HG02798 (cell line): ENCODE measurements at regions not wholly inside any gene's neighbourhood (a gene's known extent, or its start where the extent isn't known, plus 50 kb on each side); places are given as distances from the start of the nearest gene placed in this dataset.
"Not testable (repeated sequence)": the region's sequence is repeated elsewhere in the genome, so short reads cannot be mapped to it uniquely, and the experiment has no call there.

ENCODE experiments used
- ATAC-seq: cut with Tn5 transposase; IDR thresholded peaks from one replicate; pipeline ENCODE4 v1.9.1; 2021; ENCODE audit warnings: mild to moderate bottlenecking; ENCODE audit not compliant: unreplicated experiment, poor library complexity

GRCh38 chr1:100627936-100628335, 90.0 kb downstream of the GPR88 start:
- no peak for ATAC-seq

GRCh38 chr1:100628631-100629081, 90.7 kb downstream of the GPR88 start:
- no peak for ATAC-seq

GRCh38 chr1:100629391-100629790, 90.2 kb upstream of the VCAM1 start:
- no peak for ATAC-seq

- ATAC-seq = no peak
These were observed 88.5 kb upstream of the VCAM1 start for GRCh38 chr1:100631015-100631551.

- ATAC-seq = no peak
These were observed 76.7 kb upstream of the VCAM1 start for GRCh38 chr1:100642826-100643225.

- ATAC-seq = no peak
These were observed 75.9 kb upstream of the VCAM1 start for GRCh38 chr1:100643471-100644196.

GRCh38 chr1:100646001-100646400, 73.5 kb upstream of the VCAM1 start:
- no peak for ATAC-seq

DNA sequence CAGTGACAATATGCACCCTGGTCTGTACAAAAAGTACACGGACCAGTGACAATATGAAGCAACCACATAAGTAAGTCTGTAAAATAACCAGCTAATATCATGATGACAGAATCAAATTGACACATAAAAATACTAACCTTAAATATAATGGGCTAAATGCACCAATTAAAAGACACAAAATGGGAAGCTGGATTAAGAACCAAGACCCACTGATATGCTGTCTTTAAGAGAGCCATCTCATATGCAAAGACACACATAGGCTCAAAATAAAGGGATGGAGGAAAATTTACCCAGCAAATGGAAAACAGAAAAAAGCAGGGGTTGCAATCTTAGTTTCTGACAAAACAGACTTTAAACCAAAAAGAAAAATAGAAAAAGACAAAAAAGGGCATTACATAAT, 70.4 kb upstream of the VCAM1 start:
- no peak for ATAC-seq

DNA sequence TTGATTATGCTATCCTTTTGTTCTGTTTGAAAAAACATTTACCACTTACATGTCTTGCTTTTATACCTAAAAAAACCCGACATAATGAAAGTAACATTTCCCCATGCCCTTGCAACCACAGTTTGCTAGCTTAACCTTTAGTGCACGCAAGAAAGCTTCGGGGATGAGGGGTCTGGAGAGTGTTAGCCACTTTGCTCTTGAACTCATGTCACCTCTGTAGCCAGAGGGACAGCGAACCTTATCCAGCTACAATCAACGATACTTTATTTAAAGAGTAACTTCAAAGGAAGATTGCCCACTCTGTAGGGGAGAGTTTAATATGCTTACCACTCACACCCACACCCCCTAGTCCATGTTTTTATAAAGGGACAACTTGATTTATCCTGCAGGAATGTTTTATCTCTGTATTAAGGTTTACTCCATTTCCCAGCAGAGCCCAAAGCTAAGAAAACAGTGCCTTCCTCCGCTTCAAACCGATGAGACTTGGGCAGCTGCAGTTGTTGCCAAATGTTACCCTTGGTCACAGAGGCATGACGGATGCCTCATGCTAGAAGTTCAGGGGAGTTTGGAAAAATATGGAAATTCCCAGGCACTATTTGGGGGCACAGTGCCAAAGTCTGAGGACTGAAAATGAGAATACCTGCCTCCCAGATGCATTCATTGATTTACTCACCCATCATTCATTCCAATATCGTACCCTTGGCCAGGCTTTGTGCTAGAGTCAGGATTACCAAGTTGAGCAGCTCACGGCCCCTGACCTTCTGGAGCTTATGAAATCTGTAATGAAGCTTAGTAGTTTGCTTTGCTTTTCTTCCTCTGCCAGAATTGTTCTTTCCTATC, 61.4 kb upstream of the VCAM1 start:
- ATAC-seq = no peak

- no peak for ATAC-seq
These were observed 60.9 kb upstream of the VCAM1 start for GRCh38 chr1:100658716-100659026.

DNA sequence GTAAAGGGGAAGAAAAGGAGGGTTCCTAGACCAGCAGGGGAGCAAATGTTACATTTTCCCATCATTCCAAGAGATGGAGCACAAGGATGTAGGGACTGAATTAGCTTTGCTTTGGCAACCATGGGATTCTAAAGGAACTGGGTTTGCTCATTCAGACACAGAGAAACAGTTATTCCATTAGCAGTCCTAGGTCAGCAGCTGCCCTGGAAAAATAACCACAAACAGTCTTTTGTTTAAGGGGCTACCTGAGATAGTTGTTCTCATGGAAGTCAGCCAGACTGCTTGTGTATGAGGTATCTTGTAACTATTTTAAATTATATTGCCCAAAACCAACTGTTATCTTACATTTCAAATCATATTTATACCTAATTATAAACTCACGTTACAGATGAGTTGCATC, 58.4 kb upstream of the VCAM1 start:
- no peak for ATAC-seq

GRCh38 chr1:100668494-100668893, 51.0 kb upstream of the VCAM1 start:
- ATAC-seq = not testable (repeated sequence)
